ENCODE measurements at regions not wholly inside any gene's neighbourhood (a gene's known extent, or its start where the extent isn't known, plus 50 kb on each side); places are given as distances from the start of the nearest gene placed in this dataset.

DNA sequence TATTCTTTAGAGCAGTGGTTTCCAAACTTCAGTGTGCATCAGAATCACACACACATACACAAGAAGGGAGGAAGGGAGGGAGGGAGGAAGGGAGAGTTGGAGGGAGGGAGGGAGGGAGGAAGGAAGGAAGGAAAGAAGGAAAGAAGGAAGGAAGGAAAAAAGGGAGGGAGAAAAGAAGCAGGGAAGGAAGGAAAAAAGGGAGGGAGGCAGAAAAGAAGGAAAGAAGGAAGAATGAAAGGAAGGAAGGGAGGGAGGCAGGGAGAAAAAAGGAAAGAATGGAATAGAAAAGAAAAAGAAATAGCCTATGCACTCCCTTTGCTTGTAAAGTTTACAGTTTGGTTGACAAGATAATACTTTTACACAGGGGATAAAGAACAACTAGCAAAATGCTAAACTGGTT lies 96.3 kb upstream of the BCL11A start:
- TF ChIP-seq, protein P1, sequence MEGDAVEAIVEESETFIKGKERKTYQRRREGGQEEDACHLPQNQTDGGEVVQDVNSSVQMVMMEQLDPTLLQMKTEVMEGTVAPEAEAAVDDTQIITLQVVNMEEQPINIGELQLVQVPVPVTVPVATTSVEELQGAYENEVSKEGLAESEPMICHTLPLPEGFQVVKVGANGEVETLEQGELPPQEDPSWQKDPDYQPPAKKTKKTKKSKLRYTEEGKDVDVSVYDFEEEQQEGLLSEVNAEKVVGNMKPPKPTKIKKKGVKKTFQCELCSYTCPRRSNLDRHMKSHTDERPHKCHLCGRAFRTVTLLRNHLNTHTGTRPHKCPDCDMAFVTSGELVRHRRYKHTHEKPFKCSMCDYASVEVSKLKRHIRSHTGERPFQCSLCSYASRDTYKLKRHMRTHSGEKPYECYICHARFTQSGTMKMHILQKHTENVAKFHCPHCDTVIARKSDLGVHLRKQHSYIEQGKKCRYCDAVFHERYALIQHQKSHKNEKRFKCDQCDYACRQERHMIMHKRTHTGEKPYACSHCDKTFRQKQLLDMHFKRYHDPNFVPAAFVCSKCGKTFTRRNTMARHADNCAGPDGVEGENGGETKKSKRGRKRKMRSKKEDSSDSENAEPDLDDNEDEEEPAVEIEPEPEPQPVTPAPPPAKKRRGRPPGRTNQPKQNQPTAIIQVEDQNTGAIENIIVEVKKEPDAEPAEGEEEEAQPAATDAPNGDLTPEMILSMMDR (conservative IDR thresholded peaks at IDR 0.05): no peak
- no peak for TF ChIP-seq ZFX (IDR thresholded peaks at IDR 0.05)
